Right lobe of liver (tissue), 4 donors: ENCODE measurements at regions not wholly inside any gene's neighbourhood (a gene's known extent, or its start where the extent isn't known, plus 50 kb on each side); places are given as distances from the start of the nearest gene placed in this dataset.

Experiments
- POLR2A ChIP-seq: fragments of 450-650 bp; IDR thresholded peaks from one replicate; pipeline ENCODE4 v1.6.1; 2017; ENCODE audit warnings: antibody characterized with exemption, mild to moderate bottlenecking
- TF ChIP-seq, protein P1 (sequence below), 4 donors: fragments of 200-600 bp in 3 of 4; fragments of 450-650 bp in 1 of 4; IDR thresholded peaks; one replicate each; pipeline versions ENCODE4 v1.5.1 to v1.8.0; 2016 to 2022; ENCODE audit warnings: antibody characterized with exemption in 4 of 4, mild to moderate bottlenecking in 2 of 4
- donor health status: DM: no; HTN: no; CAD: no.
- donor health status: DM: no; HTN: no; CAD: no.
- donor health status: DM: no; HTN: yes; CAD: no.

DNA sequence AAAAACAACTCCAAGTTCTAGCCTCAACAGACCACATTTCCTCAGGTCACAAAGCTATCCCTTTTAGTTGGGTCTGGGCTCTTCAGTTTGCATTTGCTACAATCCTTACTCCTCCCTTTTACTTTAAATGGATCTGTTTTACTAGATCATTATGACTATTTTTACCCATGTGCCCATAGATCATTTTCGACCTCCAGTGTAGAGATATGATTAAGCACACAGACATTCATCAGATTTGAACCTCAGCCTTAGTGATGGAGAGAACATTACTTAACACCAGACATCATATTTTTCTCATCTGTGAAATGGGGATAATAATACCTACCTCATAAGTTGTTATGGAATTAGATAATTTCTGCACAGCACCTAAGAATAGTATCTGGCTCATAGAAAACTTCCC, 141.9 kb downstream of the NPR3 start:
- TF ChIP-seq, protein P1, sequence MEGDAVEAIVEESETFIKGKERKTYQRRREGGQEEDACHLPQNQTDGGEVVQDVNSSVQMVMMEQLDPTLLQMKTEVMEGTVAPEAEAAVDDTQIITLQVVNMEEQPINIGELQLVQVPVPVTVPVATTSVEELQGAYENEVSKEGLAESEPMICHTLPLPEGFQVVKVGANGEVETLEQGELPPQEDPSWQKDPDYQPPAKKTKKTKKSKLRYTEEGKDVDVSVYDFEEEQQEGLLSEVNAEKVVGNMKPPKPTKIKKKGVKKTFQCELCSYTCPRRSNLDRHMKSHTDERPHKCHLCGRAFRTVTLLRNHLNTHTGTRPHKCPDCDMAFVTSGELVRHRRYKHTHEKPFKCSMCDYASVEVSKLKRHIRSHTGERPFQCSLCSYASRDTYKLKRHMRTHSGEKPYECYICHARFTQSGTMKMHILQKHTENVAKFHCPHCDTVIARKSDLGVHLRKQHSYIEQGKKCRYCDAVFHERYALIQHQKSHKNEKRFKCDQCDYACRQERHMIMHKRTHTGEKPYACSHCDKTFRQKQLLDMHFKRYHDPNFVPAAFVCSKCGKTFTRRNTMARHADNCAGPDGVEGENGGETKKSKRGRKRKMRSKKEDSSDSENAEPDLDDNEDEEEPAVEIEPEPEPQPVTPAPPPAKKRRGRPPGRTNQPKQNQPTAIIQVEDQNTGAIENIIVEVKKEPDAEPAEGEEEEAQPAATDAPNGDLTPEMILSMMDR (IDR thresholded peaks at IDR 0.05), result peak in 1 of 4 donors; percentile 3
- no peak for TF ChIP-seq POLR2A
